HG02852 (cell line): ENCODE measurements at regions not wholly inside any gene's neighbourhood (a gene's known extent, or its start where the extent isn't known, plus 50 kb on each side); places are given as distances from the start of the nearest gene placed in this dataset.

ENCODE experiments used
- ATAC-seq: cut with Tn5 transposase; IDR thresholded peaks from one replicate; pipeline ENCODE4 v1.9.1; 2021; ENCODE audit warnings: mild to moderate bottlenecking, moderate library complexity; ENCODE audit not compliant: unreplicated experiment

DNA sequence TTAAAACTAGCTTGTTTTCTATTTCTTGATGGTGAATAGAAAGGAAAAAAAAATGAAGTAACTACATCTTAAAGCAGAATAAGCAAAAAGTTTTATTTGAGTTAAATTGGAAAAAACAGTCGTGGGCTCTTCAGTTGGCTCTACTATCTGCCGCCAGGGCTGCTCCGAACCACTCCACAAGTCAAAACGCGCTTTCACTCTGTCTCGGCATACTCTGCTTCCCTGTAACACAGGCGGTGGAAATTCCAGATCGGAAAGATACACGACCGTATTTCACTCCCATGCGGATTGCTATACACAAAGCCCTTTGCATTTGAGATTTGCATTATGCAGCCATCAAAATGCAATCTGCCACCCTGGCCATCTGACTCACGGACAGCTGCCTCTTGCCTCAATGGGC, 505.6 kb downstream of the IRX1 start:
- ATAC-seq, result no peak

DNA sequence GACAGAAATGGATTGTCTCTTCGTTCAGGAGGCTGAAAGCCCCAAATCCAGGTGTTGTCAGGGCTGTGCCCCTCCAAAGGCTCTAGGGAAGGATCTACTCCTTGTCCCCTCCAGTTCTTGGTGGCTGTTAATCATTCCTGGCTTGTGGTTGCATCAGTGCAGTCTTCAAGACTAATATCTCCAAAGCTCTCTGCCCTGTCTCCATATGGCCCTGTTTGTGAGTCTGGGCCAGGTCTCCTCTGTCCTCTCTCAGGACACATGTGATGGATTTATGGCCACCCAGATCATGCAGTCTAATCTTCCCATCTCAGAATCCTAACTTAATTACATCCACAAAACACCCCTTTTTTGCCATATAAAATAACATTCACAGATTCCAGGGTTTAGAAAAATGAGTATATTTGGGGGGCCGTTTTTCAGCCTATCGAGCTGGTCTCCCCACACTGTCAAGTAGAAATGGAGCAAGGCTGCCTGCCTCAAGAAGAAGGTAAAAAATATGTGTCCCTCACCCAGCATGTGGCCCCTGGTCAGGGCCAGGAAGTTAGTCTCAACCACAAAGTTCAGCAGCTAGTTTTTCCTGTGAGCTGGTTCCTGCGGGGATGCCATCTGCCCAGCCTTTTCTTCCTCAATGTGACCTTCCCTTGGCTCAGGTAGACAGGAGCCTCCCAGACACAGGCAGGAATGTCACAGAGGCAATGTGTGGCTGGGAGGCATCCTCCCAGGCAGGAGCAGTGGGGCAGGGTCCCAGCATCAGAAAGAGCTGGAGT, 509.4 kb downstream of the IRX1 start:
- ATAC-seq, result no peak

DNA sequence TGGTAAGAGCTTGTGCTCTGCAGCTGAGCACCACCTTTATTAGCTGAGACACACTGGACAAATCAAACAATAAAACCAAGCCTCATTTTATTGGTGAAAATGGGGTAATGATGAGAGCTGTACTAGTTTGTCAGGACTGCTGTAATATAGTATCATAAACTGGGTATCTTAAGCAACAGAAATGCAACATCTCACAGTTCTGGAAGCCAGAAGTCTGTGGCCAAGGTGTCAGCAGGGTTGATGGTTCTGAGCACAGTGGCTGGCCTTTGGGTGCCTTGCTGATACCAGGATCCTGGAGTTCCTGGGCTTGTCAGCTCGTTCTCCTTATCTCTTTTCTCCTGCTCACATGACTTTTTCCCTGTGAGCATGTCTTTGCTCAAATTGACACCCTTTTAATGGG, 513.1 kb downstream of the IRX1 start:
- no peak for ATAC-seq

DNA sequence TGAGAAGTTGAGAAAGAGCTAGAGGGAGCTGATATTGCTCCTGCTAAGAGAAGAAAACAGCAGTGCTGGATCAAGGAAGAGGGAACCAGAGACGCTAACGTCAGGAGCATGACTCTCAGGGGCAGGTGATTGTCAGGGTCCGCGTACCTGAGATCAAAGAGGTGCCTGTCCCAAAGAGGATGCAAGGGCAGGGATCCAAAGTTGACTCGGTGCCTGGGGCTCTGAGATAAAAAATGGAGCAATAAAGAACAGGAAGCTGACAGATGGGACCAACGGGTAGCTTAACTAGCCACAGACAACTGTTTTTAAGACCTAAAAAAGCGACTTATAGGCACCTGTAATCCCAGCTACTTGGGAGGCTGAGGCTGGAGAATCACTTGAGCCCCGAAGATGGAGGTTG, 517.8 kb downstream of the IRX1 start:
- no peak for ATAC-seq

DNA sequence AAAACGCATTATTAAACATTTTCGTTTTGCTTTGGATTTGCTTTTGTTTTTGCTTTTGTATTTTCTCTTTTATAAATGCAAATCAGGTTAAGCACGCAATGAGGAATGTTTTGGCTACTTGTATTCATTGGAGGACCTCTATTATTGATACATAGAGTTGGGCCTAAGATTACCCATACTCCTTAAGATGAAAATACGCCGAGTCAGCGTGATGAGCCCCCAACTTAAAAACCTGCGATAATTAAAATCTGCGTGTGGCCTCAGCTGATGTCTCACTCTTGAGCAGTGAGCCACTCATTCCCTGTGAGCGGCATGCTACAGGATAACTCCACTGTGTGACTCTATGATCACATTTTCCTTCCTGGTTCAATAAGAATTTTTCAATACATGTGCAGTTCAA, 518.3 kb downstream of the IRX1 start:
- no peak for ATAC-seq

DNA sequence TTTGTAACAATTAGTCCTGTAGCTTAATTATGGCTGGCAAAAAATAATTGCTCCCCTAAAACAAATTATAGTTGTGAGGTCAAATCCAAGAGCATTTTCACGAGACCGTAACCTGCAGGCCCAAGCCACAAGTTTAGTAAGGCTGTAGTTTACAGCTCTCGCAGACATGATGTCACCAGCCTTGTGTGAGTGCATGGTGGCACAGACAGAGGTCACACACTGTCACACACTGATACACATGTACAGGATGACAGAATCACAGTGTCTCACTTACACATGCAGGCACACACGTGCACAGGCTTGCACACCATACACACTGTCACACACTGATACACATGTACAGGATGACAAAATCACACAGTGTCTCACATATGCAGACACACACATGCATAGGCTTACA, 518.8 kb downstream of the IRX1 start:
- ATAC-seq, result no peak

DNA sequence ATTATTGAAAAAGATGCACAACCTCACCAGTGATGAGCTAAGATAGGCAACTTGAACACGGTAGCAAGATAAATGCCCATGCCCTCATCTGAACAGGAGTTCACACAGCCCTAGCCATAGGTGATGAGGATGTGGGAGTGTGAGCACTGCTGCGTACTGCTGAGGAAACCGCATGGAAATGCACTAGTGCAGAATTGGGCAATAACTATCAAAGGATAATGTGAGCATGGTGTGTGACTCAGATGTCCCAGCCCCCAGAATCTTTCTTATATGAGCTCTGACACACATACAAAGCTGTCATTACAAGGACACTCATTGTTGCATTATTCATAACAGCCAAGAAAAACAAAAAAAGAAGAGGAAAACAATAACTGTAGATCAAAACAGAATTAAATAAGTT, 521.2 kb downstream of the IRX1 start:
- no peak for ATAC-seq

DNA sequence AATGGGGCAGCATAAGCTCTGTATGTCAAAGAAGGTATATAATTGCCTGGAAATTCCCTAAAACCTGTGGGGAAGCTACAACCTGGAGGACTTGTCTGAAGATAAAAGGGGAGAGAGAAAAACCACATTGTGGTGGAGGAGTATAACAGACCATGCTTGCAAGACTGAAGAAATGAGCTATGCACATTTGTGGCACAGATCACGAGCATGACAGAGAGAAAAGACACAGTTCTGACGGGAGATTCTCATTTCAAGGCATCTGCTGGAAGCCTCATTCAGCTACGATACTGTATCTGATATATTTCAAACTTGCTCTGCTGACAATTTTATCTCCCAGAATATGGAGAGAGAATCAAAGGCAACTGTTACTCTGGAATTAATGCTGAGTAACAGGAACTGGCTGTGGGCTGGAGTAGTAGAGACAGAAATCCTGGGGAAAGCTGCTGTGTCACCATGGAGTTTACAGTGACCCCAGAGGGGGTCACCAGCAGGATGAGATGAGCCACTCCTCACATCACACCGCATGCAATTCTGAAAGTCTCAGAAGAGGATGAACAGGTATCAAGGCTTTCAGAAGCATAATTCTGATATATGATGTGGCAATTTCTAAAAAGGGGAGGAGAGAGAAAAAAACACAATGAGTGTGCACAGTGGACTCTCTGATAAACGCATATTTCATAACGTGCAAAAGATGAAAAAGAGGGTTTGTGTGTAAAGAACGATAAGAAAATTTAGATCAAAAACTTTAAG, 528.8 kb downstream of the IRX1 start:
- ATAC-seq, result no peak

DNA sequence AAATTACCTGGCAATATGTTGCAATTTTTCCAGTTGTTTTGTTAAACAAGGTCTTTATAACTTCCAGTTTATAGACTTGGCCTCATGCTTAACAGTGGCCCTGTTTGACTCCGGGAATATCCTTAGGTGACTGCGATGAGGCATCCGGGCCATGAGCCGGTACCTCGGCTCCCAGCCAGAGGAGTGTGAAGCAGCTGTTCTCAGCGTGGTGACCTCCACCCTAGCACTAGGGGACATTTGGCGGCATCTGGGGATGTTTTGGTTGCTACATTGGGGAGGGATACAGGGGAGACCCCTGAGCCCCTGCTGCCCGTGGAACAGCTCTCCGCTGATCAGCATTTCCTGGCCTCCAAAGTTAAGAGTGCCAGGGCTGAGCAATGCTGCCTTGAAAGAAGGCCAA, 533.4 kb downstream of the IRX1 start:
- no peak for ATAC-seq

DNA sequence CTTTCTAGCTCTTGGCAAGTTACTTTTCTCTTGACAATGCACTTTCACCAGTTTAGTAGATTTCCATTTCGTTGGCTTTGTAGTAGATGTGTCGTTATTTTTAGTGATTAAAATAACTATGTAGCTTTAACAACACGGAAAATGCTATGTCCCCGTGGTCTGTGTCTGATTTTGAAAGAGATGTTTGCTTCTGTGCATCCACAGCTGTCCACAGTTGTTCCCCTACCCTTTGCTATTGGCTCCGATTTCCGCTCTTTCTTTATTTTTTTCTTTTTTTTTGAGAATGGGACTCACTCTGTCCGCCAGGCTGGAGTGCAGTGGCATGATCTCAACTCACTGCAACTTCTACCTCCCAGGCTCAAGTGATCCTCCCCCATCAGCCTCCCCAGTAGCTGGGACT, 533.9 kb downstream of the IRX1 start:
- no peak for ATAC-seq

DNA sequence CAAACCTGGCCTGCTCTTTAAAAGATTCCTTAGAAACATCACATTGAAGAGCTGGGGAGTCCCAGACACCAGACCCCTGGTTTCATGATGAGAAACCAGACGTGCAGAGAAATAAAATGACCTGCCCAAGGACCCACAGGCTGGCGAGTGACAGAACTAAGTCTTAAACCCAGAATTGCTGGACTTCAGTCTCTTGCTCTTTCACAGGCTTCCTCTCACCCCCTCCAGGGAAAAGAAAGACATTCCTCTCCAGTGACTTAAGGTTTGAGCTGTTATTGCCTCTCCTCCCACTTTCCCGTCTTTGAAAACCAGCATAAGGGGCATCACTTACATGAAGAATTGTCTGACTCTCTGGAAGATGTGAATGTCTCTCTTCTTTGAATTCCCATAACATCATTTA, 535.2 kb downstream of the IRX1 start:
- no peak for ATAC-seq

DNA sequence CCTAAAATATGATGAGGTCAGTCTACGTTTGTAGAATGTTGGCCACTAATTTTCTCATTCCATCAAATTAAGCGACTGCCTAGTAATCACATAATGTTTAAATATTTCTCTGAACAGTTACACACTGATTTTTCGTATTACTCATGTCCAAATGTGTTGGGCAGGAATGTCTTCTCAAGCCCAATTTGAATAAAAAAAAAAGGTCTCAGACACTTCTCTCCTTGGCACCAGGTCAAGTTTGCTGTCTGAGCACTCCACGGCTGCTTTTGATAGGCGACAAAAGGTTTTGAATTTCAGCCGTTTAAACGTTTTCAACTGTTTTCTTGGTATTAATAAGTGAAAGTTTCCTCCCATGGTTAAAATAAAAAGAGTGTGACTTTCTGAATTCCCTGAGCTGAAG, 542.1 kb downstream of the IRX1 start:
- no peak for ATAC-seq

DNA sequence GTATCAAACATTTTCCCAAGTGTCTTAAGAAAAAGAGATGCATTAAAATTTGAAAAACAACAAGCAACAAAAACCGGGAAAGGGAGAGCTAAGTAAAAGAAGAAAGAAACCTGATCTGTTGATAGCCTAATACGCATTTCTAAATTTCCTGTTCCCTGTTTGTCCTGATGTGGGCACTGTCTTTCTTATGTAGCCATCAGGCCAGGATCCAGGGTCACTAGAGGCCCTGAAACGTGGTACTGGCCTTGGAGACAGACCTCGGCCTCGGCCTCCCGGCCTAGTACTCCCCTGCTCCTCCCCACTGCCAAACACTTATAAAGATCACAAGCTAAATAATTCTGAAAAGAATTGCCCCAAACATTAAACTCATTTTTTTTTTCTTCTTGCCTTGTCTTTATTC, 547.2 kb downstream of the IRX1 start:
- no peak for ATAC-seq

DNA sequence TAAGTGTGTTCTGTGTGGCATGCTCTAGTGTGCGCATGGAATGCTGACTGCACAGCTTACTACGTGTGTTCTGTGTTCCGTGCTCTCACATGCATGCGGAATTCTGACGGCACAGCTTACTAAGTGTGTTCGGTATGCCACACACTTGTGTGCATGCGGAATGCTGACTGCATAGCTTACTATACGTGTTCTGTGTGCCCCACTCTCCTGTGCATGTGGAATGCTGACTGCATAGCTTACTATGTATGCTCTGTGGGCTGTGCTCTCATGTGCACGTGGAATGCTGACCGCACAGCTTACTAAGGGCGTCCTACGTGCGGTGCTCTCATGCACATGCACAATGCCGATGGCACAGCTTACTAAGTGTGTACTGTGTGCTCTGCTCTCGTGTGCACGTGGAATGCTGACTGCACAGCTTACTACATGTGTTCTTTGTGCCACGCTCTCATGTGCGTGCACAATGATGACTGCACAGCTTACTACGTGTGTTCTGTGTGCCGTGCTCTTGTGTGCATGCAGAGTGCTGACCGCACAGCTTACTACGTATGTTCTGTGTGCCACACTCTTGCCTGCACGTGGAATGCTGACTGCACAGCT, 548.9 kb downstream of the IRX1 start:
- no peak for ATAC-seq

DNA sequence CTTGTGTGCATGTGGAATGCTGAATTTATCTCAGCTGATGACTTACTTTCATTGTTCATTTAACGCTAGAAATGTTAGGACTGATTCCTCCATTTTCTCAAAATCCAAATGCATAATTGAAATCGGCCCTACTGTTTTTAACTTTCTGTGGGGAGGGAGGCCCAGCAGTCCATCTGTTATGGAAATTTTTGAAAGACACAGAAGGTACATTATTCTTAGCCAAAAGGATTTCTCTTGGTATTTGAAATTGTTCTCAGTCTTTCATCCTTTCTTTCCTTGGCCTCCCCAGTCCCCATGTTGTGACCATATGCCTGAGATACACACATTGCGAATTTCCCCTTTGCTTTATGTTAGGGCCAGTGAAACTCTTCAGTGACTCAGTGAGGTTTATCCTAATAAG, 549.9 kb downstream of the IRX1 start:
- ATAC-seq, result no peak

DNA sequence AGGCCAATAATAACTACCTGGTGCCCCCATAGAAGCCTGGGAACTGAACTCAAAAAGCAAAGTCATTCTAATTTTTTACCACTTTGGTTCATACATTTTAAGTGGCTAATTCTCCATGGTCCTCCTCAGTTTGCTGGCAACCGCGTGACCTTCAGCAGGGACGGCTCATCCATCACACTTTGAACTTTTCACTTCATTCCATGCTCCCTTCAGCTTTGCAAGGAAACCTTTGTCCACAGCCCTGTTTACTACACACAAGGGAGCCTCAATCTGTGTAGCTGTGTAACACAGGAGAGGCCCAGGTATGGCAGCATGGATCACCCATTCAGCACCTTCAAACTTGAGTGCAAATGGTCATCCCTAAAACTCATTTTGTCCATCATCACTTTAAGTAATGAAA, 552.4 kb downstream of the IRX1 start:
- no peak for ATAC-seq

DNA sequence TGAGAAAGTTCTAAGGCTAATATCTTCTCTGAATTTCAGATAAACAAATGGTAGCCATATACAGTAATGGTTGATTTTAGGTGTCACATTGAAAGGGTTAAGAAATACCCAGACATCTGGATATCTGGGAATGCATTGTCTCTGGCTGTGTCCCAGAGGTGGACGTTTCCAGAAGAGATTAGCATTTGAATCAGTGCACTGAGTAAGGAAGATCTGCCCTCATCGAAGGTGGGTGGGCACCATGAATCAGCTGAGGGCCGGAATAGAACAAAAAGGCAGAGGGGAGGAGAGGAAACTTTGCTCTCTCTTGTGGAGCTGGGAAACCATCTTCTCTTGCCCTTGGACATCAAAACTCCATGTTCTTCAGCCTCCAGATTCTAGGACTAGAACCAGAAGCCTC, 554.4 kb downstream of the IRX1 start:
- no peak for ATAC-seq

DNA sequence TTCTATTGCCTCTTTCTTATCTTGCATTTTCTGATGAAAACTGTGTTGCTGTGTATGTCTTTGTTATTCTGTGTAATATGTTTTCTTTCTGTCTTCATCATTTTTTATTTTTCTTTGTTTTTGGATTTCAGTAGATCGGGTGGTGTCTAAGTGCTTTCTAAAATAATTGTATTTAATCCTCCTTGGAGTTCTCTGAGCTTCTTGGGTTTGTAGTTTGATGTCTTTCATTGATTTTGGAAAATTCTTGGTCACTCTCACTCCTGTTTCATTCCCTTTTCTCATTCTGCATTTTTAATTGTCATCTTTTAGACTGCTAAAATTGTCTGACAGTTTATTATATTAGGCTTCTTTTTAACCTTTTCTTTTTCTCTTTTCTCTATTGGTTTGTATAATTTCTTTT, 560.5 kb downstream of the IRX1 start:
- no peak for ATAC-seq

DNA sequence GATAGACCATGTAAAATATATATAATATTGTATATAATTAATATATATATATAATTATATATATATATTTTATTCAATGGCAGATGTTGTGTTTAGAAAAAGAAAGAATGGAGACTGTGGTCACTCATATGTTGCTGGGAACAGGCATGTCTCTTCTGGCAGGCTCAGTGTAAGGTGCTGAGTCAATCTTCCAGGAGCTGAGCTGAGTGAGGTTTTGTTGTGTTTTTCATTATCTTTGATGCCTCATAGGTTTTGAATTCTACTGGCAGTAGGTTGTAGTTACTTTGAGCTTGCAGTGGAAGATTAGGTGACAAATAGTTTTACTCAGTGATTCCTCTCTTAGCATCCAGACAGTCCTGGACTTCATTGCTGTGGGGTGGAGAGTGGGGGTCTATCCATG, 561.3 kb downstream of the IRX1 start:
- ATAC-seq, result no peak

DNA sequence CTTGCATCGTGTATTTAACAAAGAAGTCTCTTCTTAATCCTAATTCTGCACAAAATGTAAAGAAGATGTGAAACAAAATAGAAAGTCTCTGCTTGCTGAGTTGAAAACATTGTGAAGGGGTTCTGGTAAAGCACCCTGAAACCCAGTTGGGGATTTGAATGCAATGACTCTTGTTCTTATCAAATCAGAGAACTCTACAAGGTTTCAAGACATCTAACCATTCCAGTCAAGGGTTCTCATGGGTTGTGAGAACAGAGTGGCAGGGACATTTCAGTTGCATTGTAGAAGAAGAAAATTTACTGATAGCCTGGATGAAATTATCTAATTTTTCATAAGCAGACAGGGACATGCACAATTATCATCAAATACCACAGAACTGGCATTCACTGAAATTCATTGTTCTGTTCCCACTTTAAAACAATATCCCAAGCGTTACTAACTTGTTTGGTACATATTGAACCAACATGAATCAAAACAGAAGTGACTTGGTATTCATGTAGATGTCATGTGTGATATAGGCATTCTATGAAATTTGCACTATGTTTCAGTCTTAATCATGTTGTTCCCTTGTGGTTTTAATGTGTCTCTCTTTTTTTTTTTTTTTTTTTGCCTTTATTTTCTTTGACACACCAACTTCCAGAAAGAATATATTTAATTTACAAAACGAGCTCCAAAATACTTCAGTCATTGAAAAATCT, 563.3 kb downstream of the IRX1 start:
- ATAC-seq, result no peak

DNA sequence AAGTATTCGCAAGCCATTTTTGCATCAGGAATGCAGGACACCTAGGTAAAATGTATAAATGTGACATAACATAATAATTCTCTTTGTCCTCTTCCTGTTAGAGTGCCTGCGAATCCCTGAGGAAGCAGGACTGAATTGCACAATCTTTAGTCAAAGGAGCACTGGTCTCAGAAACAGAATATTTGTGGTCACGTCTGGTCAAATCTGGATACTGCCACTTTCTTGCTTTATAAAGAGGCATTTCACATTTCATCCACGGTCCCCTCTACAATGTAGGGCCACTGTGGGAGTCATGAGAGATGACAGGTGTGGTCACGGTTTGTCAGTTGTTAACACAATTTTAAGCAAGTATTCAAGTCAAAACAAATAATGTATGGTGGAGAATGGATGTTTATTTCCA, 564.0 kb downstream of the IRX1 start:
- no peak for ATAC-seq

DNA sequence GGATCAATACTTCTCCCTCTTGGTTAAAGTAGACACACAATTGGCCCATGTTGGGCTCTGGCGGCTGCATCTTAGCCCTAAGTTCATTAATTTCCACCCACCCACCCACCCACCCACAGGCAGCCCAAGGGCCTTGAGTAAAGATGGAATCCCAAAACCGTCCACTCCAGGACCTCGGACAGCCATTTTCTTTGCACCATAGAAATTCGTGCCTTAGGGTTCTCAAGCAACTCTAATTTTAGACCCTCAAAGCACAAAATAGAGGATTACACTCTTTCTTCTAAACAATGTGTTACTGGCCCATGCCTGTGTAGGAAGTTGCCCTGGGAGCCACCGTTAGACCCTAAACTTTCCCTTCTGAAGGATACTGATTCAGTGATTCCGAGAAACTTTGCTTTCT, 568.5 kb downstream of the IRX1 start:
- ATAC-seq, result no peak
